ENCODE measurements at regions not wholly inside any gene's neighbourhood (a gene's known extent, or its start where the extent isn't known, plus 50 kb on each side); places are given as distances from the start of the nearest gene placed in this dataset.

DNA sequence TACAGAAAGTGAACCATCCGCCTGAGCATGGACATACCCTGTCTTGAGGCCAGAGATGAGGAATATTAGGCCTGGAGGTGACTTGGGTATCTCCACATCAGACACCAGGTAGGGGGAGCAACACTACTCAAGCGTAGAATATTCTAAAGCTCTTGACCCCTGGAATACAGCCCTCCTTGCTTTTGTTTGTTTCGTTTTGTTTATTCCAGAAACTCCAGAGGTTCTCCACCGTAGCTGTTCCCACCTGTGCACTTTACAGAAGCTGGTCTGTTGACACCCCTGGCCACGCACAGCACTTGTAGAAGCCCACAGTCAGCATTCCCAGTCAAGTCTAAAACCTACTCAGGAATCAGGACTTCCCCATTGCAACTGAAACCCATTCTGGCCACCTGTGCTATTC, 139.6 kb upstream of the NEBL start:
- TF ChIP-seq, protein P1, sequence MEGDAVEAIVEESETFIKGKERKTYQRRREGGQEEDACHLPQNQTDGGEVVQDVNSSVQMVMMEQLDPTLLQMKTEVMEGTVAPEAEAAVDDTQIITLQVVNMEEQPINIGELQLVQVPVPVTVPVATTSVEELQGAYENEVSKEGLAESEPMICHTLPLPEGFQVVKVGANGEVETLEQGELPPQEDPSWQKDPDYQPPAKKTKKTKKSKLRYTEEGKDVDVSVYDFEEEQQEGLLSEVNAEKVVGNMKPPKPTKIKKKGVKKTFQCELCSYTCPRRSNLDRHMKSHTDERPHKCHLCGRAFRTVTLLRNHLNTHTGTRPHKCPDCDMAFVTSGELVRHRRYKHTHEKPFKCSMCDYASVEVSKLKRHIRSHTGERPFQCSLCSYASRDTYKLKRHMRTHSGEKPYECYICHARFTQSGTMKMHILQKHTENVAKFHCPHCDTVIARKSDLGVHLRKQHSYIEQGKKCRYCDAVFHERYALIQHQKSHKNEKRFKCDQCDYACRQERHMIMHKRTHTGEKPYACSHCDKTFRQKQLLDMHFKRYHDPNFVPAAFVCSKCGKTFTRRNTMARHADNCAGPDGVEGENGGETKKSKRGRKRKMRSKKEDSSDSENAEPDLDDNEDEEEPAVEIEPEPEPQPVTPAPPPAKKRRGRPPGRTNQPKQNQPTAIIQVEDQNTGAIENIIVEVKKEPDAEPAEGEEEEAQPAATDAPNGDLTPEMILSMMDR (IDR thresholded peaks at IDR 0.05) = no peak
- TF ChIP-seq EP300 (IDR thresholded peaks at IDR 0.05) = no peak
- TF ChIP-seq POLR2AphosphoS5 (IDR thresholded peaks at IDR 0.05) = no peak

Data from stomach (tissue), 4 donors.